ENCODE measurements at regions not wholly inside any gene's neighbourhood (a gene's known extent, or its start where the extent isn't known, plus 50 kb on each side); places are given as distances from the start of the nearest gene placed in this dataset.

DNA sequence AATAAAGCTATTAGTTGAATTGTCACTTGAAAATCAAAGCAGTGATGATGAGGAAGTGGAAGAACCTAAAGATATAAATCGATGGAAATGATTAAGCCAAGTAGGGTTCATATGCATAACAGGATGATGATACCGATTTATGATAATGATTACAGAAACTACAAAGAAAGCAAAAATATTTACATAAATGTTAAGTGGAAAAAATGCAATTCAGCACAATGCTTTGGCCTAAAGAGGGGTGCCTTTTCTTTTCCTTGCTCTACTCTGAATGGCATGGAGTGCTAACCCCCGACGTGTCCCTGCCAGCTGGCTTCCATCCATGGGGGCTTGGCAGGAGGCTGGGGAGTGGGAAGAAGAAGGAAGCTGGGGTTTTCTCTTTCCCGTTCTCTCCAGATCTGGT lies 240.3 kb downstream of the GATA3 start (continued):
- TF ChIP-seq YBX1 (IDR thresholded peaks at IDR 0.05), result no peak
- TF ChIP-seq SMARCA5 (IDR thresholded peaks at IDR 0.05), result no peak
- TF ChIP-seq NR2C2 (IDR thresholded peaks at IDR 0.05; ENCODE audit: borderline replicate concordance, control insufficient read depth, insufficient read length, low read depth), result no peak
- no peak for TF ChIP-seq EZH2 (IDR thresholded peaks at IDR 0.05; ENCODE audit: borderline replicate concordance, control insufficient read depth, low read depth, low read length)

DNA sequence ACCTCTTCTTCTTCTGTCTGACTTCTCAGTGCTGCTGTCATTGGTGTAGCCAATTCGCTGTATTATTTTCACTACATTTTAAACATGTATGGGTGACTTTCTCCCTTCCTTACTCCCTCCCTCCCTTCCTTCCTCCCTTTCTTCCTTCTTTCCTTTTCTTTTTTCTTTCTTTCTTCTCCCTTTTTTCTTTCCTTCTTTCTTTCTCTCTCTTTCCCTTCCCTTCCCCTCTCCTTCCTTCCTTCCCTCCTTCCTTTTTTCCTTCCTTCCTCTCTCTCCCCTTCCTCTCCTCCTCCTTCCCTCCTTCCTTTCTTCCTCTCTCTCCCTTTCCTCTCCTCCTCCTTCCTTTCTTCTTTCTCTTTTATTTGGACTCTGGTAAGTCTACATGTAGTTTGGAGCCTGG lies 240.8 kb downstream of the GATA3 start:
- FAIRE-seq, result no peak
- ChIA-PET CTCF (no interaction called here), POLR2A (no interaction called here), RAD21 (ENCODE audit: unreplicated experiment) (no interaction called here), SMC1A (ENCODE audit: uncharacterized antibody, unreplicated experiment) (no interaction called here)
- H3K27me3 ChIP-seq (replicated peaks in 1 of 2; ENCODE audit: control insufficient read depth in 2 of 2, insufficient read depth in 2 of 2, low read length in 1 of 2), result no peaks in the 10 kb centered on the region; a peak in 1 of 4 replicates
- no peak overlapping the region for H2AFZ ChIP-seq (ENCODE audit: control insufficient read depth, low read depth, low read length)
- no peak overlapping the region for H3K9ac ChIP-seq (ENCODE audit: control insufficient read depth, insufficient read depth, low read length)
- H3K4me3 ChIP-seq, result no peak overlapping the region
- no peaks in the 10 kb centered on the region for H3K9me3 ChIP-seq (replicated peaks; ENCODE audit: control insufficient read depth, insufficient read depth, low read length)
- ATAC-seq, result no peak
- no peak for DNase-seq (ENCODE audit: low read depth, low spot score)
- no peaks in the 10 kb centered on the region for H3K4me1 ChIP-seq (ENCODE audit: control insufficient read depth, insufficient read depth, low read length)
- no peaks in the 10 kb centered on the region for H4K20me1 ChIP-seq (ENCODE audit: control insufficient read depth, insufficient read depth)
- intact Hi-C loops (cut with micrococcal nuclease; ENCODE audit: unreplicated experiment), result no loop called here
- H3K4me2 ChIP-seq (ENCODE audit: control insufficient read depth, insufficient read depth), result no peak overlapping the region
- no peaks in the 10 kb centered on the region for H3K79me2 ChIP-seq (ENCODE audit: control insufficient read depth, insufficient read depth, low read length)
- no peak overlapping the region for H3K27ac ChIP-seq (ENCODE audit: control insufficient read depth, insufficient read depth)
- H3K36me3 ChIP-seq (ENCODE audit: control insufficient read depth in 2 of 2, insufficient read depth in 2 of 2, low read length in 1 of 2), result no peaks in the 10 kb centered on the region
- in situ Hi-C loops (cut with MboI), result no loop called here
- WGBS (ENCODE audit: insufficient coverage, insufficient replicate concordance, low lambda C conversion rate, missing lambda C conversion rate), result 0% methylated on average over 1 of the region's 1 CpG
- BruUV-seq (replicated peaks), result no TSS peak
- TF ChIP-seq, protein P1, sequence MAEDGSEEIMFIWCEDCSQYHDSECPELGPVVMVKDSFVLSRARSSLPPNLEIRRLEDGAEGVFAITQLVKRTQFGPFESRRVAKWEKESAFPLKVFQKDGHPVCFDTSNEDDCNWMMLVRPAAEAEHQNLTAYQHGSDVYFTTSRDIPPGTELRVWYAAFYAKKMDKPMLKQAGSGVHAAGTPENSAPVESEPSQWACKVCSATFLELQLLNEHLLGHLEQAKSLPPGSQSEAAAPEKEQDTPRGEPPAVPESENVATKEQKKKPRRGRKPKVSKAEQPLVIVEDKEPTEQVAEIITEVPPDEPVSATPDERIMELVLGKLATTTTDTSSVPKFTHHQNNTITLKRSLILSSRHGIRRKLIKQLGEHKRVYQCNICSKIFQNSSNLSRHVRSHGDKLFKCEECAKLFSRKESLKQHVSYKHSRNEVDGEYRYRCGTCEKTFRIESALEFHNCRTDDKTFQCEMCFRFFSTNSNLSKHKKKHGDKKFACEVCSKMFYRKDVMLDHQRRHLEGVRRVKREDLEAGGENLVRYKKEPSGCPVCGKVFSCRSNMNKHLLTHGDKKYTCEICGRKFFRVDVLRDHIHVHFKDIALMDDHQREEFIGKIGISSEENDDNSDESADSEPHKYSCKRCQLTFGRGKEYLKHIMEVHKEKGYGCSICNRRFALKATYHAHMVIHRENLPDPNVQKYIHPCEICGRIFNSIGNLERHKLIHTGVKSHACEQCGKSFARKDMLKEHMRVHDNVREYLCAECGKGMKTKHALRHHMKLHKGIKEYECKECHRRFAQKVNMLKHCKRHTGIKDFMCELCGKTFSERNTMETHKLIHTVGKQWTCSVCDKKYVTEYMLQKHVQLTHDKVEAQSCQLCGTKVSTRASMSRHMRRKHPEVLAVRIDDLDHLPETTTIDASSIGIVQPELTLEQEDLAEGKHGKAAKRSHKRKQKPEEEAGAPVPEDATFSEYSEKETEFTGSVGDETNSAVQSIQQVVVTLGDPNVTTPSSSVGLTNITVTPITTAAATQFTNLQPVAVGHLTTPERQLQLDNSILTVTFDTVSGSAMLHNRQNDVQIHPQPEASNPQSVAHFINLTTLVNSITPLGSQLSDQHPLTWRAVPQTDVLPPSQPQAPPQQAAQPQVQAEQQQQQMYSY (CRISPR knock-in tag; IDR thresholded peaks at IDR 0.05), result no peak
- TF ChIP-seq, protein P2, sequence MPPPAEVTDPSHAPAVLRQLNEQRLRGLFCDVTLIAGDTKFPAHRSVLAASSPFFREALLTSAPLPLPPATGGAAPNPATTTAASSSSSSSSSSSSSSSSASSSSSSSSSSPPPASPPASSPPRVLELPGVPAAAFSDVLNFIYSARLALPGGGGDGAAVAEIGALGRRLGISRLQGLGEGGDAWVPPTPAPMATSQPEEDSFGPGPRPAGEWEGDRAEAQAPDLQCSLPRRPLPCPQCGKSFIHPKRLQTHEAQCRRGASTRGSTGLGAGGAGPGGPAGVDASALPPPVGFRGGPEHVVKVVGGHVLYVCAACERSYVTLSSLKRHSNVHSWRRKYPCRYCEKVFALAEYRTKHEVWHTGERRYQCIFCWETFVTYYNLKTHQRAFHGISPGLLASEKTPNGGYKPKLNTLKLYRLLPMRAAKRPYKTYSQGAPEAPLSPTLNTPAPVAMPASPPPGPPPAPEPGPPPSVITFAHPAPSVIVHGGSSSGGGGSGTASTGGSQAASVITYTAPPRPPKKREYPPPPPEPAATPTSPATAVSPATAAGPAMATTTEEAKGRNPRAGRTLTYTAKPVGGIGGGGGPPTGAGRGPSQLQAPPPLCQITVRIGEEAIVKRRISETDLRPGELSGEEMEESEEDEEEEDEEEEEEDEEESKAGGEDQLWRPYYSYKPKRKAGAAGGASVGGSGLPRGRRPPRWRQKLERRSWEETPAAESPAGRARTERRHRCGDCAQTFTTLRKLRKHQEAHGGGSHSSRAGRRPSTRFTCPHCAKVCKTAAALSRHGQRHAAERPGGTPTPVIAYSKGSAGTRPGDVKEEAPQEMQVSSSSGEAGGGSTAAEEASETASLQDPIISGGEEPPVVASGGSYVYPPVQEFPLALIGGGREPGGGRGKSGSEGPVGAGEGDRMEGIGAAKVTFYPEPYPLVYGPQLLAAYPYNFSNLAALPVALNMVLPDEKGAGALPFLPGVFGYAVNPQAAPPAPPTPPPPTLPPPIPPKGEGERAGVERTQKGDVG (CRISPR knock-in tag; IDR thresholded peaks at IDR 0.05), result no peak
- TF ChIP-seq, protein P3, sequence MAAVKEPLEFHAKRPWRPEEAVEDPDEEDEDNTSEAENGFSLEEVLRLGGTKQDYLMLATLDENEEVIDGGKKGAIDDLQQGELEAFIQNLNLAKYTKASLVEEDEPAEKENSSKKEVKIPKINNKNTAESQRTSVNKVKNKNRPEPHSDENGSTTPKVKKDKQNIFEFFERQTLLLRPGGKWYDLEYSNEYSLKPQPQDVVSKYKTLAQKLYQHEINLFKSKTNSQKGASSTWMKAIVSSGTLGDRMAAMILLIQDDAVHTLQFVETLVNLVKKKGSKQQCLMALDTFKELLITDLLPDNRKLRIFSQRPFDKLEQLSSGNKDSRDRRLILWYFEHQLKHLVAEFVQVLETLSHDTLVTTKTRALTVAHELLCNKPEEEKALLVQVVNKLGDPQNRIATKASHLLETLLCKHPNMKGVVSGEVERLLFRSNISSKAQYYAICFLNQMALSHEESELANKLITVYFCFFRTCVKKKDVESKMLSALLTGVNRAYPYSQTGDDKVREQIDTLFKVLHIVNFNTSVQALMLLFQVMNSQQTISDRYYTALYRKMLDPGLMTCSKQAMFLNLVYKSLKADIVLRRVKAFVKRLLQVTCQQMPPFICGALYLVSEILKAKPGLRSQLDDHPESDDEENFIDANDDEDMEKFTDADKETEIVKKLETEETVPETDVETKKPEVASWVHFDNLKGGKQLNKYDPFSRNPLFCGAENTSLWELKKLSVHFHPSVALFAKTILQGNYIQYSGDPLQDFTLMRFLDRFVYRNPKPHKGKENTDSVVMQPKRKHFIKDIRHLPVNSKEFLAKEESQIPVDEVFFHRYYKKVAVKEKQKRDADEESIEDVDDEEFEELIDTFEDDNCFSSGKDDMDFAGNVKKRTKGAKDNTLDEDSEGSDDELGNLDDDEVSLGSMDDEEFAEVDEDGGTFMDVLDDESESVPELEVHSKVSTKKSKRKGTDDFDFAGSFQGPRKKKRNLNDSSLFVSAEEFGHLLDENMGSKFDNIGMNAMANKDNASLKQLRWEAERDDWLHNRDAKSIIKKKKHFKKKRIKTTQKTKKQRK (IDR thresholded peaks at IDR 0.05; ENCODE audit: low read depth, low read length), result no peak
- no peak for TF ChIP-seq SIX5 (IDR thresholded peaks at IDR 0.05; ENCODE audit: low read depth, low read length, severe bottlenecking)
- TF ChIP-seq, protein P4, sequence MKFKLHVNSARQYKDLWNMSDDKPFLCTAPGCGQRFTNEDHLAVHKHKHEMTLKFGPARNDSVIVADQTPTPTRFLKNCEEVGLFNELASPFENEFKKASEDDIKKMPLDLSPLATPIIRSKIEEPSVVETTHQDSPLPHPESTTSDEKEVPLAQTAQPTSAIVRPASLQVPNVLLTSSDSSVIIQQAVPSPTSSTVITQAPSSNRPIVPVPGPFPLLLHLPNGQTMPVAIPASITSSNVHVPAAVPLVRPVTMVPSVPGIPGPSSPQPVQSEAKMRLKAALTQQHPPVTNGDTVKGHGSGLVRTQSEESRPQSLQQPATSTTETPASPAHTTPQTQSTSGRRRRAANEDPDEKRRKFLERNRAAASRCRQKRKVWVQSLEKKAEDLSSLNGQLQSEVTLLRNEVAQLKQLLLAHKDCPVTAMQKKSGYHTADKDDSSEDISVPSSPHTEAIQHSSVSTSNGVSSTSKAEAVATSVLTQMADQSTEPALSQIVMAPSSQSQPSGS (IDR thresholded peaks at IDR 0.05; ENCODE audit: low read length), result no peak
- TF ChIP-seq GABPA (IDR thresholded peaks at IDR 0.05; ENCODE audit: low read depth), result no peak
- no peak for TF ChIP-seq KAT2A (conservative IDR thresholded peaks at IDR 0.05; ENCODE audit: control insufficient read depth, low read depth, low read length)
